Natural killer cell (primary cell): ENCODE measurements at regions not wholly inside any gene's neighbourhood (a gene's known extent, or its start where the extent isn't known, plus 50 kb on each side); places are given as distances from the start of the nearest gene placed in this dataset.

ENCODE experiments used
- ATAC-seq, 3 donors: fragments of 150-1000 bp in 2 of 3; fragments of 200-7000 bp in 1 of 3; cut with Tn5 transposase; 1 replicate in 1 of 3; 2 replicates in 2 of 3; pipeline ENCODE4 v1.10.0; 2021; ENCODE audit warnings: mild to moderate bottlenecking in 2 of 3, moderate library complexity in 2 of 3
- DNase-seq, 2 donors: peaks; one replicate each; pipeline versions ENCODE4 v3.0.0 to v3.0.0-alpha.2; 2013 to 2021; ENCODE audit warnings: mixed read lengths in 1 of 2
- H3K27ac ChIP-seq: one replicate; pipeline ENCODE4 v1.5.1; 2013; ENCODE audit warnings: mild to moderate bottlenecking, low read length
- H3K27me3 ChIP-seq: one replicate; pipeline ENCODE4 v1.6.1; 2013; ENCODE audit warnings: low read length; ENCODE audit not compliant: control insufficient read depth, insufficient read depth
- H3K36me3 ChIP-seq: one replicate; pipeline ENCODE4 v1.6.1; 2013; ENCODE audit warnings: low read length; ENCODE audit not compliant: control insufficient read depth, insufficient read depth
- H3K4me1 ChIP-seq: one replicate; pipeline ENCODE4 v1.6.1; 2013; ENCODE audit warnings: low read length; ENCODE audit not compliant: control insufficient read depth, insufficient read depth
- H3K4me3 ChIP-seq: one replicate; pipeline ENCODE4 v1.5.1; 2013; ENCODE audit warnings: low read length
- H3K9me3 ChIP-seq: one replicate; pipeline ENCODE4 v1.6.1; 2013; ENCODE audit warnings: low read length; ENCODE audit not compliant: control insufficient read depth, insufficient read depth
- H3K27ac Mint-ChIP-seq, 2 donors: one replicate each; pipeline ENCODE4 v1.8.0; 2022; ENCODE audit warnings: mild to moderate bottlenecking in 2 of 2, mixed read lengths in 2 of 2, moderate library complexity in 1 of 2
- H3K27me3 Mint-ChIP-seq, 2 donors: one replicate each; pipeline ENCODE4 v1.8.0; 2022; ENCODE audit warnings: low read depth in 2 of 2, mixed read lengths in 2 of 2
- H3K36me3 Mint-ChIP-seq: one replicate; pipeline ENCODE4 v1.8.0; 2022; ENCODE audit warnings: mixed read lengths
- H3K4me1 Mint-ChIP-seq, 2 donors: one replicate each; pipeline ENCODE4 v1.8.0; 2022; ENCODE audit warnings: mixed read lengths in 2 of 2
- H3K4me3 Mint-ChIP-seq: one replicate; pipeline ENCODE4 v1.8.0; 2022; ENCODE audit warnings: mild to moderate bottlenecking, moderate library complexity, mixed read lengths
- H3K9me3 Mint-ChIP-seq, 2 donors: one replicate each; pipeline ENCODE4 v1.8.0; 2022; ENCODE audit warnings: mixed read lengths in 2 of 2
- WGBS: methylation state at CpG from one replicate; pipeline ENCODE4 v1.1.7; 2013; ENCODE audit warnings: missing lambda C conversion rate; ENCODE audit not compliant: insufficient coverage; 5-methylcytosine and 5-hydroxymethylcytosine counted together
- intact Hi-C: fragments of 100-400 bp; cut with micrococcal nuclease; formaldehyde crosslinking; loops from one replicate; pipeline ENCODE4 v1.14.2; 2022
- TF ChIP-seq, protein P1 (sequence below): fragments of 200-600 bp; IDR thresholded peaks from one replicate; pipeline ENCODE4 v1.8.0; 2022; ENCODE audit warnings: antibody characterized with exemption

DNA sequence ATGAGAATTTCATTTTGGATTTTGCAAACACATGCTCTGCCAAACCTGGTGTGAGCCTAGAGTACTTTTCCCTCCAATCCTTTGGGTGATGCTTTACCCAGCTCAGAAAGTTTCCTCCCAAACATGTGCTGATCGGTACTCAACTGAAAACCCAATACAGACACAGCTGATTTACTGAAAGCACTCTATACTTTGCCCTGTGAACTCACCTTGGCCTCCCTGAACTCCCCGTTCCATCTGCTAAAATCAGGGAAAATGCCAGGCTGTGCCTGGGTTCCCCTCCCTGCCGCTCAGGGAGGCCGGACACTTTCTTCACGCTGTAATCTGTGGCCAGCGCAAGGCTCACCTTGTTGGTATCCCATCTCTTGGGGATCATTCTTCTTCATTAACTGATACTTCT, 391.2 kb downstream of the CBLN2 start:
- Histone ChIP-seq H3K27ac (no peak overlapping the region), H3K9me3 (no peaks in the 10 kb centered on the region), H3K4me3 (no peak overlapping the region), H3K27me3 (no peaks in the 10 kb centered on the region), H3K4me1 (no peaks in the 10 kb centered on the region), H3K36me3 (no peaks in the 10 kb centered on the region)
- DNase-seq (no peak), ATAC-seq (no peak)
- TF ChIP-seq, protein P1, sequence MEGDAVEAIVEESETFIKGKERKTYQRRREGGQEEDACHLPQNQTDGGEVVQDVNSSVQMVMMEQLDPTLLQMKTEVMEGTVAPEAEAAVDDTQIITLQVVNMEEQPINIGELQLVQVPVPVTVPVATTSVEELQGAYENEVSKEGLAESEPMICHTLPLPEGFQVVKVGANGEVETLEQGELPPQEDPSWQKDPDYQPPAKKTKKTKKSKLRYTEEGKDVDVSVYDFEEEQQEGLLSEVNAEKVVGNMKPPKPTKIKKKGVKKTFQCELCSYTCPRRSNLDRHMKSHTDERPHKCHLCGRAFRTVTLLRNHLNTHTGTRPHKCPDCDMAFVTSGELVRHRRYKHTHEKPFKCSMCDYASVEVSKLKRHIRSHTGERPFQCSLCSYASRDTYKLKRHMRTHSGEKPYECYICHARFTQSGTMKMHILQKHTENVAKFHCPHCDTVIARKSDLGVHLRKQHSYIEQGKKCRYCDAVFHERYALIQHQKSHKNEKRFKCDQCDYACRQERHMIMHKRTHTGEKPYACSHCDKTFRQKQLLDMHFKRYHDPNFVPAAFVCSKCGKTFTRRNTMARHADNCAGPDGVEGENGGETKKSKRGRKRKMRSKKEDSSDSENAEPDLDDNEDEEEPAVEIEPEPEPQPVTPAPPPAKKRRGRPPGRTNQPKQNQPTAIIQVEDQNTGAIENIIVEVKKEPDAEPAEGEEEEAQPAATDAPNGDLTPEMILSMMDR: no peak
- intact Hi-C loops: no loop called here
- Mint-ChIP-seq H3K9me3 (peaks cover 10 to 25% of the 10 kb centered on the region in 2 donors), H3K36me3 (no peaks in the 10 kb centered on the region), H3K27ac (no peak overlapping the region), H3K4me3 (no peak overlapping the region), H3K4me1 (no peaks in the 10 kb centered on the region), H3K27me3 (no peaks in the 10 kb centered on the region)
- WGBS: 90% methylated on average over 6 of the region's 6 CpGs

GRCh38 chr18:72147830-72148229, 396.3 kb downstream of the CBLN2 start:
- DNase-seq: no peak
- no peaks in the 10 kb centered on the region for H3K4me1 ChIP-seq
- no peak overlapping the region for H3K27ac ChIP-seq
- Mint-ChIP-seq H3K4me3 (no peak overlapping the region), H3K4me1 (no peaks in the 10 kb centered on the region), H3K27me3 (no peaks in the 10 kb centered on the region), H3K27ac (no peak overlapping the region), H3K36me3 (no peaks in the 10 kb centered on the region), H3K9me3 (peaks cover 0 to 7% of the 10 kb centered on the region in 2 donors)
- no peak overlapping the region for H3K4me3 ChIP-seq
- no peaks in the 10 kb centered on the region for H3K9me3 ChIP-seq
- 91% methylated on average over 3 of the region's 3 CpGs for WGBS
- no peaks in the 10 kb centered on the region for H3K36me3 ChIP-seq
- TF ChIP-seq, protein P1: no peak
- H3K27me3 ChIP-seq: no peaks in the 10 kb centered on the region
- intact Hi-C loops: no loop called here
- no peak for ATAC-seq

DNA sequence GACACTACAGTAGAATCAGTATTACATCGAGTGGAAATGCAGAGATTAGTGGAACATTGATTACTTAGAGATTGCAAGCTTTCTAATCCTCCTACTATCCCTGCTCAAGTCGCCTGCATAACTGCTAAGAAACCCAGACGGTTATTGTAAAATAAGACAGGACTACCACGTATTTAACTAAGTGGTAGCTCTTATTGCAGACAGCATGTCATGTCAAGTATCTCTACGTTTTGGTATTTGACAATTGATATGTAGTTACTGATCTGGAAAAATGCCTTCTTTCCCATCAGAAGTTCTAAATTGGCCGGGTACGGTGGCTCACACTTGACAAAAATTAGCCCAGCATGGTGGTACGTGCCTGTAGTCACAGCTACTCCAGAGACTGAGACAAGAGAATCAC, 404.1 kb downstream of the CBLN2 start:
- Histone ChIP-seq H3K4me1 (no peaks in the 10 kb centered on the region), H3K9me3 (no peaks in the 10 kb centered on the region), H3K27me3 (no peaks in the 10 kb centered on the region), H3K27ac (no peak overlapping the region), H3K4me3 (no peak overlapping the region), H3K36me3 (no peaks in the 10 kb centered on the region)
- peaks cover 15 to 21% of the 10 kb centered on the region in 2 donors for H3K9me3 Mint-ChIP-seq
- intact Hi-C loops: no loop called here
- DNase-seq: no peak
- WGBS: 84% methylated on average over 8 of the region's 8 CpGs
- no peaks in the 10 kb centered on the region for H3K4me1 Mint-ChIP-seq
- no peak for ATAC-seq
- TF ChIP-seq, protein P1: no peak
- H3K27ac Mint-ChIP-seq: no peak overlapping the region
- H3K27me3 Mint-ChIP-seq: no peaks in the 10 kb centered on the region
- H3K4me3 Mint-ChIP-seq: no peak overlapping the region
- H3K36me3 Mint-ChIP-seq: no peaks in the 10 kb centered on the region

- DNase-seq: no peak
- Histone ChIP-seq H3K4me3 (no peak overlapping the region), H3K4me1 (no peaks in the 10 kb centered on the region), H3K36me3 (no peaks in the 10 kb centered on the region), H3K27me3 (no peaks in the 10 kb centered on the region), H3K9me3 (peaks cover 4% of the 10 kb centered on the region), H3K27ac (no peak overlapping the region)
- no peaks in the 10 kb centered on the region for H3K4me1 Mint-ChIP-seq
- H3K4me3 Mint-ChIP-seq: no peak overlapping the region
- TF ChIP-seq, protein P1: no peak
- H3K27me3 Mint-ChIP-seq: no peaks in the 10 kb centered on the region
- WGBS: 0% methylated on average over 1 of the region's 1 CpG
- H3K27ac Mint-ChIP-seq: no peak overlapping the region
- peaks cover 5 to 8% of the 10 kb centered on the region in 2 donors for H3K9me3 Mint-ChIP-seq
- no peak for ATAC-seq
- H3K36me3 Mint-ChIP-seq: no peaks in the 10 kb centered on the region
- intact Hi-C loops: no loop called here
These were observed 415.5 kb downstream of the CBLN2 start for GRCh38 chr18:72128649-72129048.
